ENCODE measurements at regions not wholly inside any gene's neighbourhood (a gene's known extent, or its start where the extent isn't known, plus 50 kb on each side); places are given as distances from the start of the nearest gene placed in this dataset.

GRCh38 chr13:32924886-32925285 lies 91.3 kb upstream of the KL start:
- TF ChIP-seq, protein P1, sequence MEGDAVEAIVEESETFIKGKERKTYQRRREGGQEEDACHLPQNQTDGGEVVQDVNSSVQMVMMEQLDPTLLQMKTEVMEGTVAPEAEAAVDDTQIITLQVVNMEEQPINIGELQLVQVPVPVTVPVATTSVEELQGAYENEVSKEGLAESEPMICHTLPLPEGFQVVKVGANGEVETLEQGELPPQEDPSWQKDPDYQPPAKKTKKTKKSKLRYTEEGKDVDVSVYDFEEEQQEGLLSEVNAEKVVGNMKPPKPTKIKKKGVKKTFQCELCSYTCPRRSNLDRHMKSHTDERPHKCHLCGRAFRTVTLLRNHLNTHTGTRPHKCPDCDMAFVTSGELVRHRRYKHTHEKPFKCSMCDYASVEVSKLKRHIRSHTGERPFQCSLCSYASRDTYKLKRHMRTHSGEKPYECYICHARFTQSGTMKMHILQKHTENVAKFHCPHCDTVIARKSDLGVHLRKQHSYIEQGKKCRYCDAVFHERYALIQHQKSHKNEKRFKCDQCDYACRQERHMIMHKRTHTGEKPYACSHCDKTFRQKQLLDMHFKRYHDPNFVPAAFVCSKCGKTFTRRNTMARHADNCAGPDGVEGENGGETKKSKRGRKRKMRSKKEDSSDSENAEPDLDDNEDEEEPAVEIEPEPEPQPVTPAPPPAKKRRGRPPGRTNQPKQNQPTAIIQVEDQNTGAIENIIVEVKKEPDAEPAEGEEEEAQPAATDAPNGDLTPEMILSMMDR (IDR thresholded peaks at IDR 0.05): no peak
- TF ChIP-seq POLR2A (IDR thresholded peaks at IDR 0.05): no peak
- H3K4me3 ChIP-seq: no peak overlapping the region
- no peaks in the 10 kb centered on the region for H3K27me3 ChIP-seq
- no peaks in the 10 kb centered on the region for H3K9me3 ChIP-seq
- H3K4me1 ChIP-seq: no peaks in the 10 kb centered on the region
- no peaks in the 10 kb centered on the region for H3K36me3 ChIP-seq (ENCODE audit: low read depth, missing control alignments)
- intact Hi-C loops (cut with DNase I; ENCODE audit: low total_unique reads): no loop called here
- no peak for DNase-seq
- WGBS, 2 donors: 68 to 71% methylated on average over 3 of the region's 3 CpGs
- no peak overlapping the region for H3K27ac ChIP-seq

- no peak for DNase-seq
- intact Hi-C loops (cut with DNase I; ENCODE audit: low total_unique reads): no loop called here
- 64 to 77% methylated on average over 1 of the region's 1 CpG for WGBS, 2 donors
- Histone ChIP-seq H3K4me1 (no peaks in the 10 kb centered on the region), H3K27ac (no peak overlapping the region), H3K9me3 (no peaks in the 10 kb centered on the region), H3K36me3 (ENCODE audit: low read depth, missing control alignments) (no peaks in the 10 kb centered on the region), H3K4me3 (no peak overlapping the region), H3K27me3 (no peaks in the 10 kb centered on the region)
- no peak for TF ChIP-seq POLR2A (IDR thresholded peaks at IDR 0.05)
- TF ChIP-seq, protein P1 (IDR thresholded peaks at IDR 0.05): no peak
Observed at GRCh38 chr13:32925506-32925905, 90.7 kb upstream of the KL start.

GRCh38 chr13:32932376-32932775 lies 83.8 kb upstream of the KL start:
- H3K4me1 ChIP-seq: no peaks in the 10 kb centered on the region
- H3K4me3 ChIP-seq: no peak overlapping the region
- WGBS, 2 donors: 39 to 49% methylated on average over 2 of the region's 2 CpGs
- no peaks in the 10 kb centered on the region for H3K27me3 ChIP-seq
- TF ChIP-seq, protein P1 (IDR thresholded peaks at IDR 0.05): no peak
- TF ChIP-seq POLR2A (IDR thresholded peaks at IDR 0.05): no peak
- intact Hi-C loops (cut with DNase I; ENCODE audit: low total_unique reads): no loop called here
- H3K9me3 ChIP-seq: no peaks in the 10 kb centered on the region
- H3K36me3 ChIP-seq (ENCODE audit: low read depth, missing control alignments): no peaks in the 10 kb centered on the region
- DNase-seq: no peak
- no peak overlapping the region for H3K27ac ChIP-seq

DNA sequence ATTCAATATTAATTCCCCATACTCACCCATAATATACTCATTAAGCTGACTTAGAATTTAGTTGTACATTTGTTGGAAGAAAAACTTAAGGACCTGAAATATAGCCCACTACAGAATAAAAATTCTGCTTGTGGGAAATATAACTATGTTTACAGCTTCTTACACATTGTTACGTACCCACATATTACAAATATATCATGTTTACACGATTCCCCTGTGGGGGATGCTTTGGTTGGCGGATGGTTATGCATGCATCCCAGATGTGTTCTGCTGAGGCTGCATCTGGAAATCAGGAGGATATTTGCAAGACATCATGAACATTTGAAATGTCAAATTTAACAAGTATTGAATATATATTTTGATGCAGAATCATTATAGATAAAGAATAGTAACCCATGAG lies 79.5 kb upstream of the KL start:
- Histone ChIP-seq H3K27ac (no peak overlapping the region), H3K36me3 (ENCODE audit: low read depth, missing control alignments) (no peaks in the 10 kb centered on the region), H3K9me3 (no peaks in the 10 kb centered on the region), H3K27me3 (no peaks in the 10 kb centered on the region), H3K4me1 (no peaks in the 10 kb centered on the region), H3K4me3 (no peak overlapping the region)
- no peak for DNase-seq
- 91 to 93% methylated on average over 3 of the region's 3 CpGs for WGBS, 2 donors
- TF ChIP-seq, protein P1 (IDR thresholded peaks at IDR 0.05): no peak
- TF ChIP-seq POLR2A (IDR thresholded peaks at IDR 0.05): no peak
- intact Hi-C loops (cut with DNase I; ENCODE audit: low total_unique reads): no loop called here

GRCh38 chr13:32938314-32938713 lies 77.9 kb upstream of the KL start:
- H3K27me3 ChIP-seq: no peaks in the 10 kb centered on the region
- 74 to 76% methylated on average over 2 of the region's 2 CpGs for WGBS, 2 donors
- DNase-seq: no peak

More at GRCh38 chr13:32938314-32938713, 77.9 kb upstream of the KL start:
- H3K4me3 ChIP-seq: no peak overlapping the region
- H3K9me3 ChIP-seq: no peaks in the 10 kb centered on the region
- intact Hi-C loops (cut with DNase I; ENCODE audit: low total_unique reads): no loop called here
- H3K4me1 ChIP-seq: no peaks in the 10 kb centered on the region
- no peak overlapping the region for H3K27ac ChIP-seq
- TF ChIP-seq, protein P1 (IDR thresholded peaks at IDR 0.05): no peak
- TF ChIP-seq POLR2A (IDR thresholded peaks at IDR 0.05): no peak
- no peaks in the 10 kb centered on the region for H3K36me3 ChIP-seq (ENCODE audit: low read depth, missing control alignments)

All from testis (tissue), 2 donors.